ENCODE measurements at regions not wholly inside any gene's neighbourhood (a gene's known extent, or its start where the extent isn't known, plus 50 kb on each side); places are given as distances from the start of the nearest gene placed in this dataset.
"Not testable (repeated sequence)": the region's sequence is repeated elsewhere in the genome, so short reads cannot be mapped to it uniquely, and the experiment has no call there.

DNA sequence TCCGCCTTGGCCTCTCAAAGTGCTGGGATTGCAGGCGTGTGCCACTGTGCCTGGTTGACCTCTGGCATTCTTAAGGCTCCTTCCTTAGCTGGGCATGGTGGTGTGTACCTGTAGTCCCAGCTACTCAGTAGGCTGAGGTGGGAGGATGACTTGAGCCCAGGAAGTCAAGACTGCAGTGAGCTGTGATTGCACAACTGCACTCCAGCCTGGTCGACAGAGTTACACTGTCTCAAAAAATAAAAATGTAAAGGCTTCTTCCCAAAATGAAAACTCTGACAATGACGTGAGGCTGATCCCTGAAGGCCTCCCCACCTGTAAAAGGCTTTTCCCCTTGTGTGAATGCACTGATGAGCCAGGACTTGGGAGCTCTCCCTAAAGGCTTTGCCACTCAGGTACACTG, 62.4 kb downstream of the ZBTB9 start (continued):
- no peak for TF ChIP-seq CTCF (IDR thresholded peaks at IDR 0.05 in 2 of 3, conservative IDR thresholded peaks at IDR 0.05 in 1 of 3; ENCODE audit: borderline replicate concordance in 1 of 3, insufficient read depth in 1 of 3, low read depth in 2 of 3, low read length in 2 of 3)
- TF ChIP-seq ZNF274 (IDR thresholded peaks at IDR 0.05; ENCODE audit: low read depth, low read length) = no peak
- no peak for TF ChIP-seq EZH2 (IDR thresholded peaks at IDR 0.05)
- TF ChIP-seq POLR2A (IDR thresholded peaks at IDR 0.05; ENCODE audit: borderline replicate concordance, extremely low read depth, insufficient read depth, insufficient read length) = no peak
- no peak for TF ChIP-seq FOSL1 (IDR thresholded peaks at IDR 0.05; ENCODE audit: low read depth)
- no peak for TF ChIP-seq SP1 (IDR thresholded peaks at IDR 0.05; ENCODE audit: low read depth)
- no peak for TF ChIP-seq RAD21 (IDR thresholded peaks at IDR 0.05; ENCODE audit: low read depth)
- no peak for TF ChIP-seq EGR1 (IDR thresholded peaks at IDR 0.05; ENCODE audit: low read depth)

GRCh38 chr6:33520636-33521488, 59.2 kb downstream of the BAK1 start:
- H3K4me3 ChIP-seq (replicated peaks in 1 of 2; ENCODE audit: low read depth in 1 of 2, low read length in 2 of 2); RAD21 ChIA-PET (ENCODE audit: low non-redundant PET in 1 of 2, low total read pairs in 2 of 2, uncharacterized antibody in 2 of 2, unreplicated experiment in 2 of 2); H3K79me2 ChIP-seq (ENCODE audit: insufficient read depth, low read length); H3K36me3 ChIP-seq (ENCODE audit: control insufficient read depth in 1 of 2, insufficient read depth in 2 of 2, low read length in 2 of 2); DNase-seq (ENCODE audit: low read depth, low spot score); H3K9me2 ChIP-seq (ENCODE audit: insufficient read depth); H3K9ac ChIP-seq (ENCODE audit: low read length); H3K27me3 ChIP-seq (ENCODE audit: insufficient read depth, low read length); intact Hi-C loops (cut with micrococcal nuclease); POLR2A ChIA-PET; BruUV-seq (replicated peaks); H3K27ac ChIP-seq (ENCODE audit: low read depth, low read length); H2AFZ ChIP-seq (ENCODE audit: low read depth, low read length, poor library complexity, severe bottlenecking); H3K4me2 ChIP-seq (ENCODE audit: low read length); ATAC-seq; H3K4me1 ChIP-seq (ENCODE audit: control insufficient read depth in 1 of 2, insufficient read depth in 2 of 2, low read length in 2 of 2); H3K9me3 ChIP-seq (ENCODE audit: control insufficient read depth in 1 of 2, insufficient read depth in 1 of 2, low read depth in 1 of 2, low read length in 2 of 2); H4K20me1 ChIP-seq (ENCODE audit: insufficient read depth); CTCF ChIA-PET: not testable (repeated sequence)
